Upper lobe of left lung (tissue), 4 donors: ENCODE measurements at regions not wholly inside any gene's neighbourhood (a gene's known extent, or its start where the extent isn't known, plus 50 kb on each side); places are given as distances from the start of the nearest gene placed in this dataset.

ENCODE experiments used
- CTCF ChIP-seq, 6 experiments: fragments of 450-650 bp in 4 of 6; fragments of 200-600 bp in 2 of 6; sonication (generic) in 2 of 6; IDR thresholded peaks; one replicate each; pipeline ENCODE4 v1.5.1; 2016 to 2019; ENCODE audit warnings: antibody characterized with exemption in 6 of 6
- EP300 ChIP-seq, 4 donors: sonication (generic); formaldehyde crosslinking; IDR thresholded peaks; one replicate each; pipeline ENCODE4 v1.5.1; 2017; ENCODE audit warnings: antibody characterized with exemption in 4 of 4, control low read depth in 2 of 4
- POLR2A ChIP-seq, 4 donors: fragments of 450-650 bp; IDR thresholded peaks; one replicate each; pipeline ENCODE4 v1.5.1; 2016 to 2017; ENCODE audit warnings: antibody characterized with exemption in 4 of 4, mild to moderate bottlenecking in 2 of 4
- POLR2AphosphoS5 ChIP-seq, 2 donors: sonication (generic); formaldehyde crosslinking; IDR thresholded peaks; one replicate each; pipeline ENCODE4 v1.5.1; 2017; ENCODE audit warnings: antibody characterized with exemption in 2 of 2

DNA sequence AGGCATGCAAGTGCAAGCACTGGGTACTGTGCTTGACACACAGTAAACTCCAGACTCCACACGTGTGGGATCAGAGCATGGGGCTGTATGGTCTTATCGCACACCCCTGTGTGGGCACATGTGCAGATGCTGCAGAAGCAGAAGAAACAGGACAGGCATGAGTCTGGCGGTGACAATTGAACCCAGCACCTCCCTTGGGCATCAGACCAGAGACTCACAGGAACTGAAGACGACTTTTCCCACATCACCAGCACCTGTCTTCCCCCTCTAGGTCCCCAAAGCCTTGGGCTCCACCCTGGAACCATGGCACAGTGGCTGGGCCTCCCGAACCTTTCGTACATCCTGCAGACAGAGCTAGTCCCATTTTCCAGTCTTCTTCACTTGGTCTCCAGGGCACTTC is 126.4 kb upstream of the CDH5 start:
- TF ChIP-seq POLR2AphosphoS5 (IDR thresholded peaks at IDR 0.05) = no peak
- no peak for TF ChIP-seq POLR2A (IDR thresholded peaks at IDR 0.05)
- TF ChIP-seq CTCF (IDR thresholded peaks at IDR 0.05) = no peak
- TF ChIP-seq EP300 (IDR thresholded peaks at IDR 0.05) = no peak
